EH (cell line): ENCODE measurements at regions not wholly inside any gene's neighbourhood (a gene's known extent, or its start where the extent isn't known, plus 50 kb on each side); places are given as distances from the start of the nearest gene placed in this dataset.

Source experiments
- DNase-seq: peaks from one replicate; pipeline ENCODE4 v3.0.0-alpha.2; 2015; ENCODE audit warnings: low read depth

DNA sequence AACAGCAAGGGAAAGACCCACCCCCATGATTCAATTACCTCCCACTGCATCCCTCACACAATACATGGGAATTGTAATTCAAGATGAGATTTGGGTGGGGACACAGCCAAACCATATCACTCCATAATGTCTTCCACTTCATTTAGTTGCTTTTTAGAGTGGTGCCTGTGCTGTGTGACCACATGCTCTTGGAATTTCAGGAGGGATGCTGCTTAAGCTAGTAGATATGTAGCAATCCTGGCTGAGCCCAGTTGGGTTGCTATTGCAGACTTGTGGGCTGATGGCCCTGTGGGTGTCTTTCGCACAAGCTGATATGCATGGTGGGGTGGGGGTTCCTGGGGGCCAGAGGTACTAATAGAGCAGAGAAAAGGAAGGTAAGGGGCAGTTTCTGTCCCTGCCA, 160.4 kb upstream of the SYT6 start:
- peak; percentile 34 for DNase-seq

DNA sequence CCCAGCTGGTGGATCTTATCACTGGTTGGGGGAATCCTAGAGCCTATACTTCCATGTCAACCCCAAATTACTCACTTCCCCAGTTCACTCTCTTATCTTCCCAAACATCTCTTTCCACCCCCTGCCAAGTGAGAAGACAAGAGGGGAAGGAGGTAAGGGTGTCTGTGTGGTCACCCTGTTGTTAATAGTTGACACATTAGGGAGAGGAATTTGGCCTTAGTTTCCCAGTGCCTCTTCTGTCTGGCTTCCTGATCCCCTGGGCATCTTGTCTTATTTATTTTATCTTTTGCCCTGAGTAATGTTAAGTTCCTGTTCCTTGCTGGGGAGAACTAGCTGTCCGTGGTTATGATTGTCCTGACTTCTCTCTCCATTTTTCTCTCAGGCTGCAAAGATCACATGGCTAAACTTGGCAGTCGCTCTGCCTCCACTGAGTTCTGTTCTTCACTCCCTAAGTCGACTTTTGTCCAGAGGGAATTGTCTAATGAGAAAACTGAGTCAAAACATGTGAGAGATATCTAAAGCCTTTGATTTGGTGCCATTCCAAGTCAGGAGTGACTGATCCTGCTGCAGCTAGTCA, 157.1 kb upstream of the SYT6 start:
- DNase-seq, result peak; percentile 77

DNA sequence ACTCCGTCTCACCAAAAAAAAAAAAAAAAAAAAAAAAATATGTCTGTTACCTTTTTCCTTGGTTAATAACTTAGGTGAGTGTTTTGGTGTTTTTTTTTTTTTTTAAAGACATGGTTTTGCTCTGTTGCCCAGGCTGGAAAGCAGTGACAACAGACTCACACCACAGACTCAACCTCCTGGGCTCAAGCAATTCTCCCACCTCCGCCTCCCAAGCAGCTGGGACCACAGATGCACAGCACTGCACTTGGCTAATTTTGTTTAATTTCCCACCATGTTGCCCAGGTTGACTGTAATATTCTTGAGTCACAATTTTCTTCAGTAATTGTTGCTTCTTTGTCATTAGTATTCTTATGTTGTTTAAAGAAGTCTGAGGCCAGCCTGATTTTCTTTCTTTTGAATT, 149.2 kb upstream of the SYT6 start:
- DNase-seq, result no peak

DNA sequence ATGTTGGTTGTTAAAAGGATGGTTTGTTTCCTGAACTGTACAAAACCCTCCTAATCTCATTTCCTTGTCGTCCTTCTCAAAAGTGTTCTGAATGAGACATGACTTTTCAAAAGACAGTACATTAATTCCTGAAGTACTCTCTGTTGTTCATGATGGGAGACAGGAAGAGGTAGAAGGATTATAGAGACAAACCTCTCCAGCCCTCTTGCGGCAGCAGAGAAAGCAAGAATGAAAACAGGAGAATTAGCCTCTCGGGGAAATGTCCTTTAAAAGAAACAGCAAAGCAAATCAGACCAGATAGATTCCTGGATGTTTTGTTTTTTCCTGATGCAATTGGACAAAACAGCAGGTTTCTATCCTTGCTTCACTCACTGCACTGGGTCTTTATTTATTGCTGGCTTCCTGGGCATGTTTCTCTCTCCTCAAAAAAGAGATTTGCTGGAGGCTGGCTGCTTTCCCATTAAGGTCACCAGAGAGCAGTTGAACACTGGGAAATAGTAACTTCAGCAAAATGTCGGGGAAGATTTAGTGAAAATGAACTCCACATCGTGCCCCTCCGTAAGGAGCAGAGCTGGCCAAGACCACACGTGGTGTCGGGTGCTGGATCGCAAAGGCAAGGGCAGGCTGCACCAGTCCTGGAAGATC, 145.8 kb upstream of the SYT6 start:
- DNase-seq, result no peak

DNA sequence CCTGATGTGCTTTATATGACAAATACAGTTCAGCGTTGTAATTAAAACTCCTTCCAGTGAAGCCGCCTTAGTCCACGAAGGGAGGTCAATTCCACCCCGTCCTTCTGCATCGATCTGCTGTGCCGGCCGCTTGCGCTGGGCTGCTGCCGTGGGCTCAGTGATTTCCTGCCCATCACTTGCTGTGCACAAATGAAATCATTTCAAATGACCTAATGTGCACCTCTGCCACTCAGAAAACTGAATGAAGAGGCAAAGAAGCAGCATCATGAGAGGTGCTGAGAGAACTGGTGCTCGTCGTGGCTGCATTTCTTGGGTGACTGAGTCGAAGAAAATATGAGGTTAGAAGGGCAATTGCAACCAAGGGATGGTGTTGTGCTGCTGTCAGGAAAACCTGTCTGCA, 144.3 kb upstream of the SYT6 start:
- DNase-seq, result no peak

DNA sequence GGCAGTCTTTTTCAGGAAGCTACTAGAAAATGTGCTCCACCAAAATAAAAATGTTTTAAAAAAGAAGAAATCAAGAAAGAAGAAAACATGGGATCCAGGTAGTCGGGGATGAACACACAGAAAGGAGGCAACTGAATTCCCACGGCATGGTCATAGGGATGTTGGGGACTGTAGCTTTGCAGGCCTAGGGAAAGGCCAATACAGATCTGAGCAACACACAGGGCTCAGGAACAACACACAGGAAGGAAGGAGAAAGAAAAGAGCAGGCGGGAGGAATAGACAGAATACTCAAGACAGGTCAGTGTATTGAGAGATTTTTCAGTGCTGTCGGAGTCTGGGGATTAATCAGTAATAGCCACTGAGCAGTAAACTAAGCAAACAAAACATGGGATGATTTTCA, 142.7 kb upstream of the SYT6 start:
- no peak for DNase-seq

DNA sequence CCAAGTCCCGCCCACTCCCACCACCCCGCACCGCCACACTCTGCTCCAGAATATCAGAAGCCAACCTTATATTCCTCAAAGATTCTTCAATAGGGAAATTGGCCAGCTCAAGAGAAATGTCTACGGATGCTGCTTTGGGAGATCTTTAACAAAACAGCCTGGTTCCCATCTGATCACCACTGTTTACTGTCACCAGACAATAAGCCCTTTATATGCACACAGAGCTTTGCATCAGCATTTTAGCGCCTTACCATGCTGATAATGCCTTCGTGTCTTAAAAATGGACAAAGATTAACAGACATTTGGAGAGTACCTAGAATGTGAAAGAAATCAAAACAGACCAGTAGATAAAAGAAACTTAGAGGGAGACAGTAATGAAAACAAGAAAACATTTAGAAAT, 141.7 kb upstream of the SYT6 start:
- no peak for DNase-seq

DNA sequence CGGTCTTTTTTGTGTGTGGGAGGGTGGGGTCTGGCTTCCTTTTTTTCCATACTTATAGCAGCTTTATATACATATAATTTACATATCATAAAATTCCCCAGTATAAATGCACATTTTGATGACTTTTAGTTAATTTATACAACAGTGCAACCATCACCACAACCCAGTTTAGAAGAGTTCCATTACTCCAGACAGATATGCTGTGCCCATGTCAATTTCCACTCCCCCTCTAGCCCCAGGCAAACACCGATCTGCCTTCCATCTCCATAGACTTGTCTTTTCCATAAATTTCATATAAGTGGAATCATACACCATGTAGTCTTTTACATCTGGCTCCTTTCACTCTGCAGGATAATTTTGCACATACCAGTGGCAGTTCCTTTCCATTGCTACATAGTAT, 139.2 kb upstream of the SYT6 start:
- no peak for DNase-seq

DNA sequence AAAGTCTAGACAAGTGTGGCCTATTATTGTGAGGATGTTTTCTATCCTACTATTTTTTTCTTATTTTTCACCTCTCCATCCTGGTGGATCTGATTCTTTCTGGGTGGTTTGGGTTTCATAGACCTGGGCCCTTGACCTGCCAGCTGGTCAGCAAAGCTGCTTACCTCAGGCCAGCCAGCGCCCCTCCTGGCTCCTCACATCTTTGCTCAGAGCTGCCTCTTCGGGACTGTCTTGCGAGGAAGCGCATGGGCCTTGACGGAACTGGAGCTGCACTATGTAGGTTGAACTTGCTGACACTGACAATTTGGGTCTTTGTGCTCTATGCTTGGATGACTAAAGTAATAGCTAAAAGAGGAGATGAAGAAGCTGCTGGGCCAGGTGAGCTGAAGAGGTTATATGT, 138.5 kb upstream of the SYT6 start:
- DNase-seq, result no peak

DNA sequence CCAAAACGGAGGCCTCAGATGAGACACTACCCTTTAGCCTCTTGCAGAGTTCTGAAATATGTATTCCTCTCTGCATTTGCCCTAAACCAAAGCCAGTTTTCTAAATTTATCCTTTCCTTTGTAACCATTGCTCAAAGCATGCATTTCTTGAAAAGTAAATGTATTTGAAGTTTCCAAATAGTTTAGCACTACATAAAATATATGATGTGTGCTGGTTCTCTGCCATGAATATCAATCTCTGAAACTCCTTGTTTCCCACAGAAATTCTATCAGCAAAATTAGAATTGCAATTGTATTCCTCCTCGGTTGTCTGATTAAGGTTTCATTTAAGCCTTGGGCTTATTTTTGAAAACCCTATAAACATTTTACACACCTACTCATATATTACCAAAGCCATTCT, 137.1 kb upstream of the SYT6 start:
- no peak for DNase-seq

DNA sequence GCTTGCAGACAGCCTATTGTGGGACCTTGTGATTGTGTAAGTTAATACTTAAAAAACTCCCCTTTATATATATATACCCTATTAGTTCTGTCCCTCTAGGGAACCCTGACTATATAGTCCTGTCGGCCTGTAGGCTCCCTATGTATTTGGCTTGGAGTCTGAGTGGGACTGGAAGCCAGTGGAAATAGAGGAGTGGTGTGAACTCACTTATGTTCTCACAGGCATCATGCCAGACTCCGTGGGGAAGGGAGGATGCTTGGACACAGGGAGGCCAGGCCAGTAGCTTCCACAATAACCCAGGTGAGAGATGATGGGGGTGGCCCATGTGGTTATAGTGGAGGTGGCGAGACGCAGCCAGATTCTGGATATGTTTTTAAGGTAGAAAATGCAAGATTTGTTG, 136.7 kb upstream of the SYT6 start:
- no peak for DNase-seq

DNA sequence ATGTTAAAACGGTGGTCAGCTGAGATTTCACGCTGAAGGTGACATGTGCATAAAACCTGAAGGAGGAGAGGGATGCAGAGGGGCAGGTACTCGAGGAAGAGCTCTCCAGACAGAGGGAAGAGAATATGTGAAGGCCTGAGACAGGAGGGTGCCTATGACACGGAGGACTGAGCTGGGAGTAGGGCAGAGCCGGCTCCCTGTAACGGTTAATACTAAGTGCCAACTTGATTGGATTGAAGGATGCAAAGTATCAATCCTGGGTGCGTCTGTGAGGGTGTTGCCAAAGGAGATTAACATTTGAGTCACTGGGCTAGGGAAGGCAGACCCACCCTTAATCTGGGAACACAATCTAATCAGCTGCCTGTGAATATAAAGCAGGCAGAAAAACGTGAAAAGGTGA, 136.2 kb upstream of the SYT6 start:
- DNase-seq, result no peak

DNA sequence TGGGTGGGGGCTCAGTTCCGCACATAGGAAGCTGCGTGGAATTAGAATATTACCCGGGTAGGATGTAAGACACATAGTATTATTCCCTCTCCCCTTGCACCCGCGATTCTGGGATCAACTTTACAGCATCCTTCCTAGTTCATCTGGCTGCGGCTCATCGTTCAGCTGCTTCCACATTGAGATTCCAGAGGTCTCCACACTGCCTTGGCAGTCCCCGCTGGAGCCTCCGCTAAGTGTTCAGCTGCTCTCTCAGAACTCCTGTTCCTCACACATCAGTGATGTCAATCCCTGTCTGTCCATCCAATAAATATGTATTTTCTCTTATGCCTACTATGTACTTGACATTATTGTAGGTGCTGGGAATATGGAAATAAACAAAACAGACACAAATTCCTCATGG, 135.6 kb upstream of the SYT6 start:
- DNase-seq, result no peak

DNA sequence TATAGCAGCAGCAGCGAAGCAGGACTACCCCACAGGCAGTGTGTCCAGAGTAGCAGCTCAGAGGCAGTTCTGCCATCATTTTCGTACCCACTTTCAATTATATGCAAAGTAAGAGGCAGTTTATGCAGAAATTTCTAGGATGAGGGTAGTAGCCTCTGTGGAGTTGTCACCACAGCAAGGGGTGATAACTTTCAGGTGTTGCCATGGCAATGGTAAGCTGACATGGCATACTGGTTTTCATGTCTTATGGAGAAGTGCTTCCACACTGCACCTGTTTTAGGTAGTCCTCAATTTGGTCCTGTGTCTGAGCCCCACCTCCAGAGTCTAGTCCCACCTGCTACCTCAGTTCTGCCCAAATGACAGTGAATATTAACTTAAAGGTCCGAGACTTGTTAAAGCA, 133.3 kb upstream of the SYT6 start:
- no peak for DNase-seq

DNA sequence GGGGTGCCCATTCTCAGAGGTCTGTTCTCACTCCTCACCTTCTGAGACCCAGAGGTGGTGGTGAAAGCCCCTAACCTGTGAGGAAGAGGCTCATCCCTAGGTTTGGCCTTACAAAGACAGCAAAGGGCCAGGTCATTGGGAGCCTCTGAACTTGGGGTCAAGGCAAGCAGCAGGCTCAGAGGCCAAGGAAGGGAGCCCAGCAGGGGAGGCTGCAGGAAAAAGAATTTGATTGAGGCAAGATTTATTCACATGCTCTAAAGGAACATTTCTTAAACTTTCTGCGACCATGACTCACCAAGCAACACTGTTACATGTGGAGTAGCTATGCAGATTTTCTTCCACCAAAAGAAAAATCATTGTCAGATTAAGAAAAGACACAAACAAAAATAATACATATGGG, 132.5 kb upstream of the SYT6 start:
- DNase-seq, result peak; percentile 25

DNA sequence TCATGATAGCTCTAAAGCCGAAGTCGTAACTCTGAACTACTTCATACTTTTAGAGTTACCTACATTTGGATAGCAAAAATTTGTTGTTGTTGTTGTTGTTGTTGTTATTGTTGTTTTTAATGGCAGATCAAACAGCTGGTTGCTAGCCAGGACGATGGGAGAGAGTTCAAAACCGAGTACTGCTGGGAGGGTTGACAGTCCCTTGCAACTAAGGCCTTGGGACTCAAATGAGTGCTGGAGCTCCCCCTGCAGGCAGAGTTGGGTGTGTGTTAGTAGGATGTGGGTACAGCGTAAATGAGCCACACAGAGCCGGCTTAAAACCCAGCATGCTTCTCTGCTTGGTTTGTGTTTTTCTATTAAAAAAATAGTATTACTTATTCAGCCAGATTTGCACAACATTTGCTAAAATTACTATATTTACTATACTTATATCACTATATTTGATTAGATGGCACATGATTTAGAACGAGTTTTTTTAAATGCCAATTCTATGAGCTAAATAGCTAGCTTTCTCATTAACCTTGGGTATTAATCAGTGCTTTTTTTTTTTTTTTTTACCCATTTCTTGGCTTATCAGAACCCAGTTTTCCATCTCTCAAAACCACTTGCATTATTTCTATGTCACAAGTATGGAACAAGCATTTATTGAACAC, 129.2 kb upstream of the SYT6 start:
- peak; percentile 86 for DNase-seq

DNA sequence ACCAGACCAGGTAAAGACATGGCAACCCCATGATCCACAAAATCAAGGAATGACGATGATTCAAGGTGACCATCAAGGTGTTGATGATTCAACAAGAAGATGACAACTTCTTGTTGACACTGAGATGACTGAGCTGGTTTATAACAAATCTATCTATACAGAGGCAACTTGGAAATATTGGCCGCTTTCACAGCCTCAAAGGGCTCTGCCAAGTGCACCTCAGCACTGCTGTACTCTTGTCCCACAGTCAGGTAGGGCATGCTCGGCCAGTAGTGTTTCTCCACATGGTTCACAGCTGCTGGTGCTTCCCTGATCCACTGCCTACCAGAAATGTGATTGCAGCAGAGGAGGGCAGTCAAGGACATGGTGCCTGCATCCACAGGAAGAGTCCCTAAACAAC, 125.2 kb upstream of the SYT6 start:
- no peak for DNase-seq

DNA sequence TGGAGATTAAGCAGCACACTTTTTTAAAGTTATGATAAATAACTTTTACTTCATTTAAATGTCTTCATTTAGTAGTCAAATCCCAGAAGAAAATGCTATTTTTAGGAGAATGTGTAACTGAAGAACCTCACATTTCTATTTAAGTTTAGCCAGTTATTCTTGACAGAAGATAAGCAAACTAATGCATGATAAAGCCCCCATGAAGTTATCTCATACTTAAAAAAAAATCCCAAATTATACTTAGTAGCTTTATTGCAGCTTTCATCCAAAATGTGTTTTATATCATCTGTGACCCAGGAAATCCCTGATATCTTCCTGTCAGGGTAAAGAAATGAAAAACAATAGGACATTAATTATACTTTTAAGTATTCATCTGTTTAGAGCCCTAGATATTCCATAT, 124.8 kb upstream of the SYT6 start:
- no peak for DNase-seq

DNA sequence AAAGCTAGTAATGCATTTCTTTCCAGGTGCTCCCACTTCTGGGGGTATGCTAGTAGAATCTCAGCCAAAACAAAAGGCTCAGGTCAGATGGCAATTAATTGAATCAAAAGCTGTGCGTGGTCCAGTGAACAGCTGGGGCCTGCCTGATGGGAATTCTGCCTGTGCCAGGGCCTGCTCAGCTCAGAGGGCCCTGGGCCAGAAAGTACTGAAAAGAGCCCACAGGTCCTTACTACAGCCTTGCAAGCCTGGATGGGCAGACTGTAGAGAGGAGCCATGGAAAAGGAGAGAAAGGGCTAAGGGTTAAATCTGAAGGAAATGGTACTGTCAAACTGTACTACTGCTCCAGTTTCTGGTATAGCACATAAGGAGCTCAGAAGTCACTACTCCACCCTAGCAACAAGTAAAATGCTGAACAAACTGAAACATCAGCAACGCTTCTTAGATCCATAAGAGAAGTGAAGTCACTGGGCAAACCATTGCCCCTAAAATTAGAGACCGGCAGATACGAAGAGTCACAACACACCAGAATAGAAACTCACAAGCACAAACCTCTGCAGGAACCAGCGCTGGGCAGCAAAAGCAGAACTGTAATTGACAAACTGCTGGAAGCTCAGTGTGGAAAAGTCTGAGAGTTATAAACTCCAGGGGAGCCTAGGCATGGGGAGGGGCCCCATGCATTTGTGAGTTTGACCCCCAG, 121.1 kb upstream of the SYT6 start:
- no peak for DNase-seq

DNA sequence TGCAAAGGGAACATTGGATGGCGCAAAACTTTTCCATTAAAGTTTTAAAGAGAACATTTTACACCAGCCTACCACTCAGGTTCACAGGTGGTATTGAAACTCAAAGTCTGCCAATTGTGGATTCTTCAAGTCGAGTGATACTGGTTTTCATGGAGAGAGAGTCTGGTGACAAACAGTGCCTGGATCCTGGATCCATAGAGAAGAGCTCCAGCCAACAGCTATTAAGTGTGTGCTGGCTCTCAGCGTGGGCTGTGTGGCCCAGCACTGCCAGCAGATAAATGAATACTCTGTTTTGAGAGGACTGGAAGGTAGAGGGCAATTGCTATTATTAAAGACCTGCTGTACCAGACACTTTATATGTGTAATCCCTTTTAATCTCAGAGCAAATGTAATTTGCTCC, 118.9 kb upstream of the SYT6 start:
- no peak for DNase-seq

DNA sequence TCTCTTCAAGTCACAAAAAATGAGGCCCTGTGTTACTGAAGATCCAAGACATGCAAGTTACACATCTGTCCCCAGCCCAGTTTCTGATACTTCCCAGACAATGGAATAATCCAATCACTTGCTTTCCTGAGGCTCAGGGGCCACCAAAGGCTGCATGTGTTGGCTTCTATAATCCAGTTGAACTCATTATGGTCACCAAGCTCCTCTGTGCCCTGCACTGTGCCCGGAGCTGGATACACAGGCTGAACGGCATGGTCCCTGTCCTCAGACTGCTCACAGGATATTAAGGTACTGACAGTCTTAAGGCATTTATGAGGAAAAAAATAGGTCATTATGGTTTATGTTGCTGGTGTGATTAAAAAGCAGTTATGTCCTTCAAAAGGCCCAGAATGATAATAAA, 117.0 kb upstream of the SYT6 start:
- DNase-seq, result no peak

DNA sequence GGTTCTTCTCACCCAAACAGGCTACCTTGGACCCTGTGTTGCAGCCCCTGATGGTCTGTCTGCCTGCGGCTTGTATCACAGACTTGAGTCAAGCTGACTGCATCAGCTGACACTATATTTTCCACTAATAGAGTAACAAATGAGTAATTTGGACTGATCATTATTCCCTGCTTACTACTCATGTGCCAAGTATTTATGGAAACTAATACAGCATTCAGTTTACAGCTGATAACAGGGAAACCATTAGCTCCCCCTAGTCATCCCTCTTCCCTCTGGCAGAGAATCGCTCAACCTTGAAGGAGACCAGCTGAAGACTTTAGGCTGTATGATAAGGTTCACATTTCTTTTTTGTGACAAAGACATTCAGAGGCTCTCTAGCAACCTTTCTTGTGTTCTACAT, 116.6 kb upstream of the SYT6 start:
- DNase-seq, result no peak

DNA sequence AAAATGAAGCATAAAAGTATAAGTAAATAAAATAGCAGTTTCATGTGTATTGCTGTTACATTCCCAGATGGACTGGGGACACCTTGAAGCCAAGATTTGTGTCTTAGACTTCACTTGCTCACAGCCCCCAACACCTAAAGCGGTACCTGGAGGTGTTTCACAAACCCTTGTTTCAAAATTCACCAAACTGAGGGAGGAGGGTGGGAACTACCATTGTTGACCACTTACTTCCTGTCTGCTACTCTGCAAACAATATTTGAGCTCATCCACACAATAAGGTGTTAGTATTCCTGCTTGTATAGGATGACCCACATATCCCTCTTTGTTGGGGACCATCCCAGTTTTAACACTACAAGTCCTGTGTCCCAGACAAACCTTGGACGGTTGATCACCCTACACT, 115.9 kb upstream of the SYT6 start:
- DNase-seq, result no peak
